HG03432 (cell line): ENCODE measurements at regions not wholly inside any gene's neighbourhood (a gene's known extent, or its start where the extent isn't known, plus 50 kb on each side); places are given as distances from the start of the nearest gene placed in this dataset.
"Not testable (repeated sequence)": the region's sequence is repeated elsewhere in the genome, so short reads cannot be mapped to it uniquely, and the experiment has no call there.

Experiments
- ATAC-seq: cut with Tn5 transposase; IDR thresholded peaks from one replicate; pipeline ENCODE4 v1.9.1; 2021; ENCODE audit warnings: mild to moderate bottlenecking, moderate library complexity; ENCODE audit not compliant: unreplicated experiment

- no peak for ATAC-seq
Measured at GRCh38 chr16:62272035-62272434, 235.8 kb upstream of the CDH8 start.

DNA sequence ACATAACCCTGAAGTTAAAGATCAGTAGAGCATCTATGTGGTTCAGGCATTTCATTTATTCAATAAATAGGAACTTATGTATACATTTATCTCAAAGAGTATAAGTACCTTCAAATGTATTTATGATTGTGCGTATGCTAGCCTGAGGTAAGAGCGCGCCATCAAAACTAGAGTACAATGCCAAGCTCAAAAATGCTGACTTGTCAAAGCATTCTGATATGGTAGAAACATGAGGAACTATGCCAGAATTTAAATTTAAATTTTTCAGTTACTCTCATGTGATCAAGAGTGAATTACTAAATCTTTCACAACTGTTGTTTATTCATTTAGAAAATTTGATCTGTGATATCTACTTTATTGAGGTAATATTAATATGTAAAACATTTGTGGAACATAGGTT, 225.5 kb upstream of the CDH8 start:
- ATAC-seq, result no peak

- not testable (repeated sequence) for ATAC-seq
Measured at GRCh38 chr16:62258931-62259435, 222.7 kb upstream of the CDH8 start.

GRCh38 chr16:62256406-62256805, 220.2 kb upstream of the CDH8 start:
- no peak for ATAC-seq

DNA sequence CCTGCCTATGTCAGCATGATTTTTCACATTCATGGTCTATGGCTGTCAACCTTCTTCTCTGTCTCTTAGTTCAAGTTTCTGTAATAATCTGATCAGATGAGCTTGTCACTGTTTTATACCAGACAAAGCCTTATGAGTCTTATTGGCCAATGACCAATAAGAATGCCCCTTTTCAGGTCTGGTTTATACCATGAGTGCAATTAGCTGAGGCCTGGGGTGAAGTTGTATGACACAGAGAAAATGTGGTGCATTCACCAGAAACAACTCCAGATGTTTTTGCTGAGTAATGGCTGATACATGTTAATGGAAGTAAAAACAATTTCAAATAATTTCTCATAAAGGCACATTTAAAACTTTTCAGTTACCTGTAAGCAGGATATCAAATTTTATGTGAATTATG, 218.6 kb upstream of the CDH8 start:
- no peak for ATAC-seq

- ATAC-seq, result no peak
Measured at GRCh38 chr16:62254372-62254771, 218.1 kb upstream of the CDH8 start.

DNA sequence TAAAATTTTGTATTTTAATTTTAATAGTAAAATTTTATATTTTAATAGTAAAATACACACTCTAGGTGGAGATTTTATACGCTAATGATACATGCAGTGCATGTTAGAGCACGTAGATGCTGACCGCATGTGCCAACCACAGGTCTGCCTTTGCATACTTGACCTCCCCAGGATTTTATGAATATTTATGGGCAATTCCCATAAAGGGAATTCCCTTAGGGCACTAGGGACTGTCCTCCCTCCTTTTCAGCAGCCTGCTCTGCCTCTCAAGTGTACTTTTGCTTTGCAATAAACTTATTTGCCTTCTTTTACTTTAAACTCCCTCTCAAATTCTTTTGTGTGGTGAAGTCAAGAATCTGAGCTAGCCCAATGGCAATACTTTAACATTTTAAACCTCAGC, 217.7 kb upstream of the CDH8 start:
- no peak for ATAC-seq

- ATAC-seq, result no peak
Measured at GRCh38 chr16:62249069-62249468, 212.8 kb upstream of the CDH8 start.

DNA sequence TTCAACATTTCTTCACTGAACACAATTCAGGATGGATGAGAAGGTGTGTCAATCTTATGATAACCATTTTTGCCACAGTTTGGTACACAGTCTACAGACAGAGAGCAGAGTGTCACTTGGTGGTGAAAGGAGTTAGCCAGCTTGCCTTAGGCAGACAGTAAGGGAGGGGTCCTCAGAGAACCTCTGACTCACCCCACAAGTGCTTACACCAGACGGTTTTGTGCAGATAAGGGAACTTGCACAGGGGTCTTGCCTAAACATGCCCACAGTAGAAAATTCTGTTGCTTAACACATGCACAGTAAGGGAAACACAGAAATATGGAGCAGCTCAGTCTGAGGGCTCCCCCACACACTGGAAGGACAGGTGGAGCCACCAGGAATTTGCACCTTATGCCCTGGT, 204.5 kb upstream of the CDH8 start:
- ATAC-seq, result no peak

- ATAC-seq, result peak; percentile 98
Measured at GRCh38 chr16:62225675-62226074, 189.4 kb upstream of the CDH8 start.

GRCh38 chr16:62224646-62225209, 188.5 kb upstream of the CDH8 start:
- ATAC-seq, result no peak

DNA sequence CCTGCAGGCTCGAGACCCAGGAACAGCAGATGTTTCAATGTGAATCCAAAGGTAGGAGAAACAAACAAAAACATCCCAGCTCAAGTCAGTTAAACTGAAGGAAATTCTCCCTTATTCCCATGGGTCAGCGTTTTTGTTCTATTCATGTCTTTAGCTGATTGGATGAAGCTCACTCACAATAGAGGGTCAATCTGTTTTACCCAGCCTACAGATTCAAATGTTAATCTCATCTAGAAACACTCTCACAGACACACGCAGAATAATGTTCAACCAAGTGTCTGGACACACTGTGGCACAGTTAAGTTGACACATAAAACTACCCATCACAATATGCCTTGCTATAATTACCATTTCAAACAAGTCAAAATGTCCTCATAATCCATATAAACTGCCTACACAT, 180.6 kb upstream of the CDH8 start:
- no peak for ATAC-seq

GRCh38 chr16:62213763-62214162, 177.5 kb upstream of the CDH8 start:
- ATAC-seq, result no peak

- no peak for ATAC-seq
Measured at GRCh38 chr16:62208934-62209333, 172.7 kb upstream of the CDH8 start.

DNA sequence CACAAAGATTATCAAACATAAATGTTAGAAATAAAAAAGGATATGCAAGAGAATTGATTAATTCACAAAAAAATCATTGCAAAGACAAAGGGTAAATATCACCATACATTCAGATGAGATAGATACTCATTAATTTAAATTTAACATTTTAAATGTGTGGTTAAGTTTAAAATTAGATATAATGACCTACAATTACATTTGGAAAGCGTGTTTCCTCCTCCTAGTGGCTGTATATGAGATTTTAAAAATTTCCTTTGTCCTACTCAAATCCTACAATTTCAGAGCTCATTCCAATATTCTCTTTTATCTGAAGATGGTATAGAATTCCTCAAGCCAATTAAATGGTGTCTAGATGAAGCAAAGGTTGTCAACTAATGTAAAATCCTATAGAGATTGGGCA, 169.2 kb upstream of the CDH8 start:
- ATAC-seq, result no peak

DNA sequence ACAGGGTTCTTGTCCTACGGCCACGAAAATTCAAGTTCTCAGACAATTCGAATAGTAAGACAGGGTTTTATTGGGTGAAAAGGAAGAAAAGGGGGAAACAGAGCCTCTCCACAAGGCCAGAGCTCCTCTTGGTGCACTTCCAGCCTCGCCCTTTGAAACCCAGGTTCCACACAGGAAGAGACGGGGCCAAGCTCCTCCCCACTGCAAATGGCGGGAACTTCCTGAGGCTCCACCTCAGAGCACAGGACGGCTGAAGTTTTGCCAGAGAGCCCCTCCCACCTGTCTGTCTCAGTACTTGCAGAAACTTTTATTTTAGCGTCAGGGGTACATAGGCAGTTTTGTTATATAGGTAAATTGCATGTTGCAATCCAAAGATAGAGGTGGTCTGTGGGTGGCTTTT, 165.7 kb upstream of the CDH8 start:
- ATAC-seq, result no peak

GRCh38 chr16:62194828-62195227, 158.6 kb upstream of the CDH8 start:
- ATAC-seq, result no peak

DNA sequence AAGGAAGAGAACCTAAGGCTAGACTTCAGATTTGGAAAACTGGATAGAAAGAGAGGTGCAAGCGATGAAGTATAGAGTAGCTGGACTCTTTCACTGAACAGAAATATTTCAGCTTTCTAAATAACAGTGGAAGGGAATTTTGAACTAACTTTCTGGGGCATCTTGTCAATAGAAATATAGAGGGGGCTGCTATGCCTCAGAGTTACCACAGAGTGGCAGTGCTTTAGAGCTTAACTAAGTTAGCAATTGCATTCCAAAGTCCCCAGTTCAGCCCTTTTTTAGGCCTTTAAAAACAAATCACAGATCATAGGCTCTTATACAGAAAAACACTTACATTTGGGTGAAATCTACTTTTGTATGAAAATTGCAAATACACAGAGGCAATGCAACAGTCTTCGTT, 154.2 kb upstream of the CDH8 start:
- no peak for ATAC-seq

GRCh38 chr16:62177351-62178203, 141.3 kb upstream of the CDH8 start:
- no peak for ATAC-seq

DNA sequence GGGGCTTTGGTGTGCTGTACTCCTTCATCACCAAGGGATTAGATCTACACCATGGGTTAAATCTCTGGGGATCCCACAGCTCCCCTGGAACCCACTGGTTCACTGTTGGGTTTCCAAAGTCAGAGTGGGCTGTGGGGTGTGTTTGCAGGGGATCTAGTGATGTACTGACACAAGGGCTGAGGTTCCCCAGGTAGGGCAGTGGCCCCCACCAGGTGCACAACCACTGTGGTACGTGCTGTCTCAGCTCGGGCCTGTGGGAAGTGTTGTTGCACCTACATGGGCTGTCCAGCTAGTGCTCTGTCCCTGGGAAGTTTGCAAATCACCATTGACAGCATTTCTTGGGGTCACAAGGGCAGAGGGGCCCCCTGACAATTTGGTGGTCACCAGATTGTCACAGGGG, 134.4 kb upstream of the CDH8 start:
- ATAC-seq, result no peak

GRCh38 chr16:62167551-62167950, 131.3 kb upstream of the CDH8 start:
- ATAC-seq, result no peak

DNA sequence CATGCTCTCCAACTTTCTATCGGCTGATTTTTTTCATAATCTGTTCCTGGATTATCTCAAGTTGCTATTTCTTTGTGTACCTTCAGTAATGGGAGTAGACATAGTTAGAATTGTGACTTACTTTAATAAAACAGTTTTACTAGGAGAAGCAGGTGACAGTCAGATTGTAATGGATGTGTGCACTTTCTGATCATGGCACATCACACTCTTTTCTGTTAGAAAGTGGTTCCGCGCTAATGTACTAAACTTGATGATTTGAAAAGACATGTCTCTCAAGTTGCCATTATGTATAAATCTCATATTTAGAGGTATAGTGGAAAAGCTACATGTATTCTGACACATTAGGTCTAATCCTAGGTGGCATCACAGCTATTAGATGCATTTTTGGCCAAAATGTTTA, 121.3 kb upstream of the CDH8 start:
- ATAC-seq, result no peak

DNA sequence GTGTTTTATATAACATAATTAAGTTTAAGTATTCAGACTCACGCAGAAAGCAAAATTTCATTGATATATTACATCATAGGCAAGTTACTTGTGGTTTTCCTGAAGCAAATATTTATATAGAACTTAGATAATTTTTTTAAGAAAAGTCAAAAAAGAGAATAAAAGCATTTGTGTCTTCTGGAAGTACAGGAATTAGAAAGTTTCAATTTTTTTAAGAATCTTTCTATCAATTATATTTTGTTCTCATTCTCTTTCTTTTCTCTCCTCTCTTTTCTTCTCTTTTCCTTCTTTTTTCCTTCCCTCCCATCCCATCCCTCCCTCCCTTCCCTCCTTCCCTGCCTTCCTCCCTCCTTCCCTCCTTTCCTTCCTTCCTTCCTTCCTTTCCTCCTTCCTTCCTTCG, 120.7 kb upstream of the CDH8 start:
- no peak for ATAC-seq
